PFSK-1 (cell line): ENCODE measurements at regions not wholly inside any gene's neighbourhood (a gene's known extent, or its start where the extent isn't known, plus 50 kb on each side); places are given as distances from the start of the nearest gene placed in this dataset.

Experiments used
- FOXP2 ChIP-seq: optimal IDR thresholded peaks from 2 replicates; pipeline ENCODE3; 2011; ENCODE audit warnings: borderline replicate concordance, control low read depth, inconsistent platforms; ENCODE audit not compliant: insufficient read depth; ENCODE audit errors: extremely low read length, extremely low read depth
- POLR2AphosphoS5 ChIP-seq: IDR thresholded peaks from 2 replicates; pipeline ENCODE4 v1.6.1; 2012; ENCODE audit warnings: low read depth, mild to moderate bottlenecking, control low read depth, low read length, moderate library complexity
- REST ChIP-seq, 2 experiments: IDR thresholded peaks; 2 replicates each; pipeline versions ENCODE4 v1.6.1 to v1.8.0; 2011 to 2012; ENCODE audit warnings: low read depth in 2 of 2, low read length in 2 of 2, control low read depth in 1 of 2, inconsistent platforms in 1 of 2, mild to moderate bottlenecking in 1 of 2, moderate library complexity in 1 of 2; ENCODE audit not compliant: insufficient read depth in 1 of 2
- SIN3A ChIP-seq: IDR thresholded peaks from 2 replicates; pipeline ENCODE4 v1.6.1; 2012; ENCODE audit warnings: mild to moderate bottlenecking, low read length, moderate library complexity, borderline replicate concordance; ENCODE audit not compliant: insufficient read depth
- TAF1 ChIP-seq: IDR thresholded peaks from 2 replicates; pipeline ENCODE4 v1.6.1; 2012; ENCODE audit warnings: low read length, control low read depth, borderline replicate concordance; ENCODE audit not compliant: insufficient read depth

- TF ChIP-seq POLR2AphosphoS5 (no peak), SIN3A (no peak), REST (IDR thresholded peaks at IDR 0.05; ENCODE audit: insufficient read depth in 1 of 2, low read depth in 2 of 2, low read length in 2 of 2) (no peak), TAF1 (no peak), FOXP2 (no peak)
These were observed 262.4 kb downstream of the HHIPL2 start for GRCh38 chr1:222285526-222285925.

- TF ChIP-seq SIN3A (no peak), REST (IDR thresholded peaks at IDR 0.05; ENCODE audit: insufficient read depth in 1 of 2, low read depth in 2 of 2, low read length in 2 of 2) (no peak), POLR2AphosphoS5 (no peak), FOXP2 (no peak), TAF1 (no peak)
These were observed 263.4 kb downstream of the HHIPL2 start for GRCh38 chr1:222284466-222284865.

GRCh38 chr1:222283147-222283768 lies 264.6 kb downstream of the HHIPL2 start:
- TF ChIP-seq TAF1, result no peak
- TF ChIP-seq REST (IDR thresholded peaks at IDR 0.05; ENCODE audit: insufficient read depth in 1 of 2, low read depth in 2 of 2, low read length in 2 of 2), result no peak
- TF ChIP-seq FOXP2, result no peak
- no peak for TF ChIP-seq SIN3A
- TF ChIP-seq POLR2AphosphoS5, result no peak

- TF ChIP-seq FOXP2, result no peak
- no peak for TF ChIP-seq REST (IDR thresholded peaks at IDR 0.05; ENCODE audit: insufficient read depth in 1 of 2, low read depth in 2 of 2, low read length in 2 of 2)
- TF ChIP-seq TAF1, result no peak
- no peak for TF ChIP-seq POLR2AphosphoS5
- TF ChIP-seq SIN3A, result no peak
These were observed 268.3 kb downstream of the HHIPL2 start for GRCh38 chr1:222279591-222279990.

GRCh38 chr1:222278501-222278900 lies 269.4 kb downstream of the HHIPL2 start:
- TF ChIP-seq REST (IDR thresholded peaks at IDR 0.05; ENCODE audit: insufficient read depth in 1 of 2, low read depth in 2 of 2, low read length in 2 of 2) (no peak), TAF1 (no peak)
